Suprapubic skin (tissue), 4 donors: ENCODE measurements at regions not wholly inside any gene's neighbourhood (a gene's known extent, or its start where the extent isn't known, plus 50 kb on each side); places are given as distances from the start of the nearest gene placed in this dataset.

Source experiments
- EP300 ChIP-seq: sonication (generic); formaldehyde crosslinking; IDR thresholded peaks from one replicate; pipeline ENCODE4 v1.6.1; 2017; ENCODE audit warnings: antibody characterized with exemption
- POLR2AphosphoS5 ChIP-seq, 3 donors: sonication (generic); formaldehyde crosslinking; IDR thresholded peaks; one replicate each; pipeline ENCODE4 v1.6.1; 2017; ENCODE audit warnings: antibody characterized with exemption in 3 of 3
- TF ChIP-seq, protein P1 (sequence below), 2 donors: fragments of 200-600 bp in 1 of 2; fragments of 450-650 bp in 1 of 2; sonication (generic) in 1 of 2; IDR thresholded peaks; one replicate each; pipeline ENCODE4 v1.5.1; 2016 to 2019; ENCODE audit warnings: antibody characterized with exemption in 2 of 2, mild to moderate bottlenecking in 1 of 2, moderate library complexity in 1 of 2

DNA sequence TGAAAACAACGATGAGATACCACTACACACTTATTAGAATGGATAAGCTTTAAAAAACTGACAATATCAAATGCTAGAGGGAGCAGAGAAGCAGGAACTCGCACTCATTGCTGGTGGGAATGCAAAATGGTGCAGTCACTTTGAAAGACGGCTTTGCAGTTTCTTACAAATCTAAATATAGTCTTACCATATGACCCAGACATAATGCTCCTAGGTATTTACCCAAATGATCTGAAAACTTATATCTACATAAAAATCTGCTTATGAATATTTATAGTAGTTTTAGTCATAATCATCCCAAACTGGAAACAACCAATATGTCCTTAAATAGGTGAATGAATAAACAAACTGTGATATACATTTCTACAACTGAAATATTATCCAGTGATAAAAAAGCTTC, 430.9 kb downstream of the MATN1 start:
- TF ChIP-seq, protein P1, sequence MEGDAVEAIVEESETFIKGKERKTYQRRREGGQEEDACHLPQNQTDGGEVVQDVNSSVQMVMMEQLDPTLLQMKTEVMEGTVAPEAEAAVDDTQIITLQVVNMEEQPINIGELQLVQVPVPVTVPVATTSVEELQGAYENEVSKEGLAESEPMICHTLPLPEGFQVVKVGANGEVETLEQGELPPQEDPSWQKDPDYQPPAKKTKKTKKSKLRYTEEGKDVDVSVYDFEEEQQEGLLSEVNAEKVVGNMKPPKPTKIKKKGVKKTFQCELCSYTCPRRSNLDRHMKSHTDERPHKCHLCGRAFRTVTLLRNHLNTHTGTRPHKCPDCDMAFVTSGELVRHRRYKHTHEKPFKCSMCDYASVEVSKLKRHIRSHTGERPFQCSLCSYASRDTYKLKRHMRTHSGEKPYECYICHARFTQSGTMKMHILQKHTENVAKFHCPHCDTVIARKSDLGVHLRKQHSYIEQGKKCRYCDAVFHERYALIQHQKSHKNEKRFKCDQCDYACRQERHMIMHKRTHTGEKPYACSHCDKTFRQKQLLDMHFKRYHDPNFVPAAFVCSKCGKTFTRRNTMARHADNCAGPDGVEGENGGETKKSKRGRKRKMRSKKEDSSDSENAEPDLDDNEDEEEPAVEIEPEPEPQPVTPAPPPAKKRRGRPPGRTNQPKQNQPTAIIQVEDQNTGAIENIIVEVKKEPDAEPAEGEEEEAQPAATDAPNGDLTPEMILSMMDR (IDR thresholded peaks at IDR 0.05): no peak
- TF ChIP-seq EP300: no peak
- TF ChIP-seq POLR2AphosphoS5 (IDR thresholded peaks at IDR 0.05): no peak
